Thyroid gland (tissue), 4 donors: ENCODE measurements at regions not wholly inside any gene's neighbourhood (a gene's known extent, or its start where the extent isn't known, plus 50 kb on each side); places are given as distances from the start of the nearest gene placed in this dataset.

Source experiments
- DNase-seq, 2 donors: peaks; one replicate each; pipeline ENCODE4 v3.0.0-alpha.2; 2019
- H3K27ac ChIP-seq, 3 donors: fragments of 200-600 bp; sonication (generic); 1 replicate in 2 of 3; 2 replicates in 1 of 3; pipeline ENCODE4 v1.5.1; 2016 to 2019; ENCODE audit warnings: mild to moderate bottlenecking in 1 of 3, moderate library complexity in 1 of 3
- H3K27me3 ChIP-seq: fragments of 200-600 bp; sonication (generic); one replicate; pipeline ENCODE4 v1.5.1; 2019
- H3K36me3 ChIP-seq, 2 donors: fragments of 200-600 bp; sonication (generic); one replicate each; pipeline ENCODE4 v1.5.1; 2016 to 2019
- H3K4me1 ChIP-seq, 2 donors: fragments of 200-600 bp; sonication (generic); one replicate each; pipeline ENCODE4 v1.5.1; 2017 to 2019
- H3K4me3 ChIP-seq, 3 donors: fragments of 200-600 bp; sonication (generic); replicated peaks in 1 of 3; 1 replicate in 2 of 3; 2 replicates in 1 of 3; pipeline ENCODE4 v1.5.1; 2016; ENCODE audit warnings: mild to moderate bottlenecking in 1 of 3
- H3K9me3 ChIP-seq: fragments of 200-600 bp; sonication (generic); one replicate; pipeline ENCODE4 v1.5.1; 2017
- POLR2A ChIP-seq, 2 donors: fragments of 450-650 bp; IDR thresholded peaks; one replicate each; pipeline ENCODE4 v1.6.1; 2017; ENCODE audit warnings: antibody characterized with exemption in 2 of 2, mild to moderate bottlenecking in 2 of 2, moderate library complexity in 1 of 2
- WGBS, 2 donors: methylation state at CpG; one replicate each; pipeline ENCODE4 v1.1.5; 2017; 5-methylcytosine and 5-hydroxymethylcytosine counted together
- intact Hi-C: fragments of 100-400 bp; cut with DNase I; formaldehyde crosslinking; loops from one replicate; pipeline ENCODE4 v1.15.1; 2023
- TF ChIP-seq, protein P1 (sequence below), 6 experiments: fragments of 200-600 bp in 3 of 6; fragments of 450-650 bp in 3 of 6; sonication (generic) in 3 of 6; IDR thresholded peaks; one replicate each; pipeline ENCODE4 v1.5.1; 2016 to 2019; ENCODE audit warnings: antibody characterized with exemption in 6 of 6, mild to moderate bottlenecking in 2 of 6, inconsistent platforms in 1 of 6, moderate library complexity in 1 of 6

DNA sequence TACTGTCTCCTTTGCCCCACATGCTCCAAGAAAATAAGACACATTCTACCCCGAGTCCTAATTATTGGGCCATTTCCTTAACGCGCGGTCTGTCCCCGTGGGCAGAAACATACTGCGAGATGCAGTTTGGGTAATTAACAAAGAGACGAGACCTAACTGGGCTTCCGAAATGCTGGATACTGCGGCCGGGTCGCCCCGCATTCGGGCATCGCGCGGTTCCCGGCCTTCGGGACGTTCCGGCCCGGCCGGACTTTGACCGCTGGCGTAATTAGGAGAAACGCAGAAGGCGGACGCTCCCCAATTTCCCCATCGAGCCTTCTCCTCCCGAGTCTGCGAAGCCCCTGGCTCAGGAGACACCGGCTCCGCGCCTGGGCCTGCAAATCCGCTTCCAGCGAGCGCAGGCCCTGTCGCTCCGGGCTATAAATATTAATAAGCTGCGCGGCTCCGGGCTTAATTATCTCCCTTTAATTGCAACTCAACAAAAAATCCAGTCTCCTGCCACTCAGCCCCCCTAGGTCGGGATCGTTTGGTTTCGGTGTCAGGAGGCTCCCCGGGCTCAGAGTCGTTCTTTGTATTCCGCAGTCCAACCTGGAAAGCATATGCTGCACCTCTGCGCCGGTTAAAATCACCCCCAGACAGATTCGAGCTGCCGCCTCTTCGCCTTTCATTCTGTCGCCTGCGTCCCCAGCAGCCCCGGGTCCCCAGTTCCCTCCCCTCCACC, 131.5 kb downstream of the SPAG6 start:
- no peak for TF ChIP-seq POLR2A (IDR thresholded peaks at IDR 0.05)
- TF ChIP-seq, protein P1, sequence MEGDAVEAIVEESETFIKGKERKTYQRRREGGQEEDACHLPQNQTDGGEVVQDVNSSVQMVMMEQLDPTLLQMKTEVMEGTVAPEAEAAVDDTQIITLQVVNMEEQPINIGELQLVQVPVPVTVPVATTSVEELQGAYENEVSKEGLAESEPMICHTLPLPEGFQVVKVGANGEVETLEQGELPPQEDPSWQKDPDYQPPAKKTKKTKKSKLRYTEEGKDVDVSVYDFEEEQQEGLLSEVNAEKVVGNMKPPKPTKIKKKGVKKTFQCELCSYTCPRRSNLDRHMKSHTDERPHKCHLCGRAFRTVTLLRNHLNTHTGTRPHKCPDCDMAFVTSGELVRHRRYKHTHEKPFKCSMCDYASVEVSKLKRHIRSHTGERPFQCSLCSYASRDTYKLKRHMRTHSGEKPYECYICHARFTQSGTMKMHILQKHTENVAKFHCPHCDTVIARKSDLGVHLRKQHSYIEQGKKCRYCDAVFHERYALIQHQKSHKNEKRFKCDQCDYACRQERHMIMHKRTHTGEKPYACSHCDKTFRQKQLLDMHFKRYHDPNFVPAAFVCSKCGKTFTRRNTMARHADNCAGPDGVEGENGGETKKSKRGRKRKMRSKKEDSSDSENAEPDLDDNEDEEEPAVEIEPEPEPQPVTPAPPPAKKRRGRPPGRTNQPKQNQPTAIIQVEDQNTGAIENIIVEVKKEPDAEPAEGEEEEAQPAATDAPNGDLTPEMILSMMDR (IDR thresholded peaks at IDR 0.05): no peak
- no peak for DNase-seq
- no peaks in the 10 kb centered on the region for H3K9me3 ChIP-seq
- no peak overlapping the region for H3K4me3 ChIP-seq
- peaks cover 29% of the 10 kb centered on the region for H3K27me3 ChIP-seq
- intact Hi-C loops: no loop called here
- H3K4me1 ChIP-seq: peaks cover 9 to 15% of the 10 kb centered on the region in 2 donors
- H3K27ac ChIP-seq: no peak overlapping the region
- WGBS, 2 donors: 20 to 24% methylated on average over 48 to 55 of the region's 55 CpGs
- H3K36me3 ChIP-seq: no peaks in the 10 kb centered on the region

DNA sequence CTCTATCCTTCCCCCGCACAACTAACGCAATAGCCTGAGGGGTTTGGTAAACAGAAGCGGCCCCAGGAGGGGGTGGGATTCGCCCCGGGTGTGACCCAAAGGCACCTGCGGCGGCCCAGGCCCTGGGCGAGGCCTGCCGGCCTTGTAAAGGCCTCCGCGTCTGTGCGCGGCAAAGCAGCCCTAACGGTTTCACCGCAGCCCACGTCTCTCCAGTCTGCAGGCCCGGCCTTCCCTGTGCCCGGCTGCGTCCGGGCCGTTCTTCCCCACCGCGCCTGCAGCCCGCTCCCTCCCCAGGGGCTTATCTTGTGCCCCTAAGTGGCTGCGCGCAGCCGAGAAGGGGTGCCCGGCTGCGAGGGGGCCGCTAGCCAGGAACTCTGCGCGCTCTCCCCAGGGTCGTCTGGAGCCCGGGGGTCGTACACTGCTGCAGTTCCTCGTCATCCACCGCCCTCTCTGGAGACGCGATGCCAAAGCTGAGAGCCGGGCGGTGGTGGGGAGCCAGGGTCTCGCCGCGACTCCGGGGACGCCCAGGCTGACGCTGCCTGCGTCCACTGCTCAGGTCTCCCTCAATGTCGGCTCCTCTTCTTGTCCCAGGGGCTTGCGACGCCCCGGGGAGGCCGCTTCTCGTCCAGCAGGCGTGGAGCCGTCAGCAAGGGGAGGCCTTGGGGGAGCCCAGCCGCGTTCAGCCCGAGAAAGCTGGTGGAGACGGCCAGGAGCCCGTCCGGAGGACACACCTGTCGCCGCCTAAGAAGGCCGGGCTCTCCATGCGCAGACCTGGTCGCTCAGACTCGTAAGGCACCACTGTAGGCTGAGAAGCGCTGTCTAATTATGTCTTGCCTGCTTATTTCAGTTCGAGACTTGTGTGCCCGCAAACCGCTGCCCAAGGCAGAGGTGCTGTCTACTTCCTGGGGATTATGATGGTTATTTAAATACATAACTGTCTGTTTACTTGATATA, 132.3 kb downstream of the SPAG6 start:
- H3K27me3 ChIP-seq: peaks cover 29% of the 10 kb centered on the region
- H3K9me3 ChIP-seq: no peaks in the 10 kb centered on the region
- no peak for TF ChIP-seq POLR2A (IDR thresholded peaks at IDR 0.05)
- TF ChIP-seq, protein P1 (IDR thresholded peaks at IDR 0.05): no peak
- WGBS, 2 donors: 51 to 52% methylated on average over 27 to 61 of the region's 72 CpGs
- H3K4me1 ChIP-seq: peaks cover 9 to 15% of the 10 kb centered on the region in 2 donors
- H3K36me3 ChIP-seq: no peaks in the 10 kb centered on the region
- no peak overlapping the region for H3K4me3 ChIP-seq
- DNase-seq: no peak
- H3K27ac ChIP-seq: no peak overlapping the region
- intact Hi-C loops: no loop called here

DNA sequence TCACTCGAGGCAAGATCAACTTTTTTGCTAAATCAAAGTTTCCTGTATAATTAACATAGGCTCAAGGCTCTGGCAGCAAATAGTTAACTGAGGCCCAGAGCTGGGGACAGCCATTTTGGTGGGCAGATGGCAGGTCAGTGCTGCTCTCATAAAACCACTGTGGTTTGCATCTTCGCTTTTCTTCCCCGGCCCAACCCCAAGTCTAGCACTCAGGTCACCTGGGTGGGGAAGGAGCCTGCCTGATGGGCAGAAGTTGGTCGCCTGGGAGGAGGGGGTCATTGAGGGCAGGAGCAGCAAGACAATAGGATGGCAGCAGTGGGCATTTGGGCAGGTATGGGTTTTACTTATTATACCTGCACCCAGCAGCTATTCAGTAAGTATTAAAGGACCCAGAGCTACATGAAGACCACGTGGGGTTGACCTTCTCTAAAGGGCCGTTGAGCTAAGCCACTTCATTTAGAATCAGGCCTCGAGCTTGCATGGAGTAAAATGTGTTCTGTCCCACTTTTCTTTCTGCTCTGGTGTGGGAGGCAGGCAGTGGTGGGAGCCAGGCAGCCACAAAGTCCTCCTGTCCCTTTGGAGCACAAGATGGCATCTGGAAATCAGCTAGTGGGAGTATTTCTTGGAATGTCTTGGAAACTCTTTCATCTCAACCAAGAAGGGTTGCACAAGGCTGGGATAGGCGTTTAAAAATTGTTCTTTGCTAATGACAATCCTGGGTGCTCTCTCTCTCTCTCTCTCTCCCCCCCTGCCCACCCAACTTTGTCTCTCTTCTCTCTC, 133.4 kb downstream of the SPAG6 start:
- no peak overlapping the region for H3K4me3 ChIP-seq
- H3K27me3 ChIP-seq: peaks cover 28% of the 10 kb centered on the region
- H3K9me3 ChIP-seq: no peaks in the 10 kb centered on the region
- TF ChIP-seq POLR2A (IDR thresholded peaks at IDR 0.05): no peak
- TF ChIP-seq, protein P1 (IDR thresholded peaks at IDR 0.05): no peak
- H3K27ac ChIP-seq: no peak overlapping the region
- intact Hi-C loops: no loop called here
- 88 to 93% methylated on average over 8 of the region's 8 CpGs for WGBS, 2 donors
- H3K36me3 ChIP-seq: no peaks in the 10 kb centered on the region
- DNase-seq: no peak
- H3K4me1 ChIP-seq: peaks cover 9 to 15% of the 10 kb centered on the region in 2 donors

DNA sequence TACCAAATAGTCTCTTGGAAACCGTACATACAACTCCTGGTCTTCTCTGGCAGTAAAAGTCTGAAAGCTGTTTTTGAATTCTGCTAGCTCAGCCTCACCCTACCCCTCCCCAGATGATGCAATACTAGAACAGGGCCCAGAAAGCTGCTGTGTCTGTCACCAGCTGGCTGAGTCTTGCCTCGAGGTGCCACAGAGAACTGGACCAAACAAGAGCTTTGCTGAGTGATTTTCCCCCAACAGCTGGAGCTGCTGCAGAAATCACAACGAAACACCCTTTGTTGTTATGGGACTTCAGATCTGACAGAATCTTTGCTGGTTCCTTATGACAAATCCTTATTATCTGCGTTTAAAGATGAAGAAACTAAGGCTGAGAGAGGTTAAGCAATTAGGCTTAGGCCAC, 134.1 kb downstream of the SPAG6 start:
- Histone ChIP-seq H3K9me3 (no peaks in the 10 kb centered on the region), H3K4me3 (no peak overlapping the region), H3K27ac (no peak overlapping the region), H3K27me3 (peaks cover 25% of the 10 kb centered on the region), H3K36me3 (no peaks in the 10 kb centered on the region), H3K4me1 (peaks cover 9 to 15% of the 10 kb centered on the region in 2 donors)
- TF ChIP-seq, protein P1 (IDR thresholded peaks at IDR 0.05): no peak
- TF ChIP-seq POLR2A (IDR thresholded peaks at IDR 0.05): no peak
- no peak for DNase-seq
- WGBS, 2 donors: 74 to 87% methylated on average over 4 of the region's 4 CpGs
- intact Hi-C loops: no loop called here
